HEK293 (cell line): ENCODE measurements at regions not wholly inside any gene's neighbourhood (a gene's known extent, or its start where the extent isn't known, plus 50 kb on each side); places are given as distances from the start of the nearest gene placed in this dataset.

Source experiments
- CTCF ChIA-PET: fragments of 350-600 bp; formaldehyde crosslinking; extraction: SDS; loops from one replicate; lab custom pipeline; 2021; ENCODE audit warnings: antibody characterized with exemption; lab: Yijun Ruan, JAX
- POLR2A ChIA-PET: fragments of 300-600 bp; formaldehyde crosslinking; extraction: SDS; loops from one replicate; lab custom pipeline; 2020; ENCODE audit warnings: antibody characterized with exemption, inconsistent platforms; lab: Yijun Ruan, JAX
- H3K27ac ChIP-seq: fragments of 200-500 bp; sonication (Bioruptor generic); 2 replicates; pipeline ENCODE4 v1.5.1; 2014; ENCODE audit warnings: low read depth, low read length, control low read depth, inconsistent platforms; ENCODE audit errors: extremely low read depth
- H3K36me3 ChIP-seq, 2 experiments: fragments of 200-500 bp in 1 of 2; sonication (Bioruptor generic) in 1 of 2; 1 replicate in 1 of 2; 2 replicates in 1 of 2; pipeline ENCODE4 v1.5.1; 2014 to 2017; ENCODE audit warnings: inconsistent platforms in 2 of 2, low read length in 2 of 2; ENCODE audit not compliant: control insufficient read depth in 2 of 2, insufficient read depth in 1 of 2
- H3K4me1 ChIP-seq: fragments of 200-500 bp; sonication (Bioruptor generic); 2 replicates; pipeline ENCODE4 v1.5.1; 2014; ENCODE audit warnings: mild to moderate bottlenecking, low read length, inconsistent platforms; ENCODE audit not compliant: control insufficient read depth, insufficient read depth
- H3K4me3 ChIP-seq: 2 replicates; pipeline ENCODE4 v1.5.1; 2011; ENCODE audit warnings: low read depth, mild to moderate bottlenecking, control low read depth, low read length, moderate library complexity
- H3K9me3 ChIP-seq: fragments of 200-500 bp; sonication (Bioruptor generic); 2 replicates; pipeline ENCODE4 v1.5.1; 2014; ENCODE audit warnings: low read depth, low read length, inconsistent platforms; ENCODE audit not compliant: control insufficient read depth, insufficient read depth
- ATF2 ChIP-seq: fragments of 450-650 bp; formaldehyde crosslinking; IDR thresholded peaks from 2 replicates; pipeline ENCODE4 v1.5.1; 2016; ENCODE audit warnings: missing biosample characterization, missing genetic modification characterization, low read depth
- BCL11B ChIP-seq: fragments of 450-650 bp; formaldehyde crosslinking; IDR thresholded peaks from 2 replicates; pipeline ENCODE4 v1.5.1; 2016; ENCODE audit warnings: low read depth, missing biosample characterization, missing genetic modification characterization
- GLIS1 ChIP-seq: fragments of 450-650 bp; formaldehyde crosslinking; IDR thresholded peaks from 2 replicates; pipeline ENCODE4 v1.5.1; 2016; ENCODE audit warnings: missing biosample characterization, missing genetic modification characterization
- HOXC10 ChIP-seq: sonication (generic); formaldehyde crosslinking; IDR thresholded peaks from 2 replicates; pipeline ENCODE4 v1.8.1; 2023; ENCODE audit warnings: mild to moderate bottlenecking, missing genetic modification reagents
- KLF9 ChIP-seq: fragments of 450-650 bp; formaldehyde crosslinking; IDR thresholded peaks from 2 replicates; pipeline ENCODE4 v1.5.1; 2016; ENCODE audit warnings: missing biosample characterization, missing genetic modification characterization, low read depth
- PRDM2 ChIP-seq: fragments of 450-650 bp; formaldehyde crosslinking; IDR thresholded peaks from 2 replicates; pipeline ENCODE4 v1.5.1; 2016; ENCODE audit warnings: missing biosample characterization, missing genetic modification characterization, borderline replicate concordance
- PRDM4 ChIP-seq: fragments of 450-650 bp; formaldehyde crosslinking; IDR thresholded peaks from 2 replicates; pipeline ENCODE4 v1.5.1; 2017; ENCODE audit warnings: missing biosample characterization, missing genetic modification characterization
- SP3 ChIP-seq: fragments of 450-650 bp; formaldehyde crosslinking; IDR thresholded peaks from 2 replicates; pipeline ENCODE4 v1.5.1; 2016; ENCODE audit warnings: missing biosample characterization, missing genetic modification characterization
- YY1 ChIP-seq: fragments of 450-650 bp; formaldehyde crosslinking; IDR thresholded peaks from 2 replicates; pipeline ENCODE4 v1.5.1; 2018; ENCODE audit warnings: missing biosample characterization, missing genetic modification characterization
- ZBTB6 ChIP-seq: fragments of 450-650 bp; formaldehyde crosslinking; IDR thresholded peaks from 2 replicates; pipeline ENCODE4 v1.5.1; 2017; ENCODE audit warnings: missing biosample characterization, missing genetic modification characterization
- ZNF157 ChIP-seq: fragments of 450-650 bp; formaldehyde crosslinking; IDR thresholded peaks from 2 replicates; pipeline ENCODE4 v1.5.1; 2016; ENCODE audit warnings: missing biosample characterization, missing genetic modification characterization
- ZNF391 ChIP-seq: fragments of 450-650 bp; formaldehyde crosslinking; IDR thresholded peaks from 2 replicates; pipeline ENCODE4 v1.5.1; 2016; ENCODE audit warnings: low read depth, missing biosample characterization, missing genetic modification characterization, borderline replicate concordance
- ZNF596 ChIP-seq: fragments of 450-650 bp; IDR thresholded peaks from 2 replicates; pipeline ENCODE4 v1.5.0; 2018; ENCODE audit warnings: missing biosample characterization, mild to moderate bottlenecking, missing genetic modification characterization, moderate library complexity
- ZNF600 ChIP-seq: fragments of 450-650 bp; formaldehyde crosslinking; IDR thresholded peaks from 2 replicates; pipeline ENCODE4 v1.5.1; 2016; ENCODE audit warnings: missing biosample characterization, missing genetic modification characterization
- ZNF639 ChIP-seq: fragments of 450-650 bp; formaldehyde crosslinking; IDR thresholded peaks from 2 replicates; pipeline ENCODE4 v1.5.1; 2016; ENCODE audit warnings: missing biosample characterization, missing genetic modification characterization
- ZSCAN23 ChIP-seq: fragments of 450-650 bp; formaldehyde crosslinking; IDR thresholded peaks from 2 replicates; pipeline ENCODE4 v1.5.1; 2016; ENCODE audit warnings: missing biosample characterization, missing genetic modification characterization

GRCh38 chr1:104460880-104461279 is 711.2 kb downstream of the AMY1C start (continued):
- TF ChIP-seq PRDM2 (tag by site-specific recombination), result no peak
- no peak for TF ChIP-seq ZNF596 (tag by site-specific recombination)
- TF ChIP-seq, all 188 proteins: peak for 0

GRCh38 chr1:104463126-104463697 is 713.5 kb downstream of the AMY1C start:
- no peaks in the 10 kb centered on the region for H3K9me3 ChIP-seq
- TF ChIP-seq YY1 (tag by site-specific recombination) (no peak), ZNF600 (tag by site-specific recombination) (no peak), GLIS1 (tag by site-specific recombination) (no peak), ZNF157 (no peak), KLF9 (no peak), ATF2 (tag by site-specific recombination) (no peak), HOXC10 (CRISPR knock-in tag) (no peak)
- H3K36me3 ChIP-seq, result no peaks in the 10 kb centered on the region
- no peak overlapping the region for H3K27ac ChIP-seq
- CTCF ChIA-PET, result no interaction called here
- POLR2A ChIA-PET, result no interaction called here
- no peak overlapping the region for H3K4me3 ChIP-seq
- no peaks in the 10 kb centered on the region for H3K4me1 ChIP-seq

- POLR2A ChIA-PET, result no interaction called here
- no peak overlapping the region for H3K4me3 ChIP-seq
- CTCF ChIA-PET, result no interaction called here
Observed at GRCh38 chr1:104466068-104466467, 716.4 kb downstream of the AMY1C start.

More at GRCh38 chr1:104466068-104466467, 716.4 kb downstream of the AMY1C start:
- Histone ChIP-seq H3K4me1 (no peaks in the 10 kb centered on the region), H3K27ac (no peak overlapping the region), H3K36me3 (no peaks in the 10 kb centered on the region), H3K9me3 (no peaks in the 10 kb centered on the region)
- no peak for TF ChIP-seq PRDM4
- TF ChIP-seq ZNF391 (tag by site-specific recombination), result no peak
- TF ChIP-seq ZNF639, result no peak
- no peak for TF ChIP-seq ZBTB6 (tag by site-specific recombination)
- TF ChIP-seq YY1 (tag by site-specific recombination), result no peak
- no peak for TF ChIP-seq ZSCAN23 (tag by site-specific recombination)
- no peak for TF ChIP-seq SP3 (tag by site-specific recombination)
- no peak for TF ChIP-seq BCL11B
